Suppressor macrophage (primary cell): ENCODE measurements at regions not wholly inside any gene's neighbourhood (a gene's known extent, or its start where the extent isn't known, plus 50 kb on each side); places are given as distances from the start of the nearest gene placed in this dataset.
"Not testable (repeated sequence)": the region's sequence is repeated elsewhere in the genome, so short reads cannot be mapped to it uniquely, and the experiment has no call there.

Experiments
- DNase-seq, 4 experiments: peaks; one replicate each; pipeline ENCODE4 v3.0.0-alpha.2; 2020 to 2022

GRCh38 chr4:152052451-152053057, 291.7 kb upstream of the GATB start:
- no peak for DNase-seq

DNA sequence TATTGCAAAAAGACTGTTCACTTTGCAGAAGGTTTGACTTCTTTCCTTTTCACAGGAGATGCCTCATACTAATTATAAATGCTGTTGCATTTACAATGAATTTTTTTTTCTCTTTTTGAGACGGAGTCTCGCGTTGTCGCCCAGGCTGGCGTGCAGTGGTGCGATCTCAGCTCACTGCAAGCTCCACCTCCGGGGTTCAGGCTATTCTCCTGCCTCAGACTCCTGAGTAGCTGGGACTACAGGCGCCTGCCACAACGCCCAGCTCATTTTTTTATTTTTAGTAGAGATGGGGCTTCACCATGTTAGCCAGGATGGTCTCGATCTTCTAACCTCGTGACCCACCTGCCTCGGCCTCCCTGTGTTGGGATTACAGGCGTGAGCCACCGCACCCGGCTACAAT, 290.5 kb upstream of the GATB start:
- not testable (repeated sequence) for DNase-seq

- DNase-seq, result no peak
Observed at GRCh38 chr4:152050106-152050505, 289.3 kb upstream of the GATB start.

GRCh38 chr4:152047451-152047850, 286.6 kb upstream of the GATB start:
- DNase-seq, result no peak

DNA sequence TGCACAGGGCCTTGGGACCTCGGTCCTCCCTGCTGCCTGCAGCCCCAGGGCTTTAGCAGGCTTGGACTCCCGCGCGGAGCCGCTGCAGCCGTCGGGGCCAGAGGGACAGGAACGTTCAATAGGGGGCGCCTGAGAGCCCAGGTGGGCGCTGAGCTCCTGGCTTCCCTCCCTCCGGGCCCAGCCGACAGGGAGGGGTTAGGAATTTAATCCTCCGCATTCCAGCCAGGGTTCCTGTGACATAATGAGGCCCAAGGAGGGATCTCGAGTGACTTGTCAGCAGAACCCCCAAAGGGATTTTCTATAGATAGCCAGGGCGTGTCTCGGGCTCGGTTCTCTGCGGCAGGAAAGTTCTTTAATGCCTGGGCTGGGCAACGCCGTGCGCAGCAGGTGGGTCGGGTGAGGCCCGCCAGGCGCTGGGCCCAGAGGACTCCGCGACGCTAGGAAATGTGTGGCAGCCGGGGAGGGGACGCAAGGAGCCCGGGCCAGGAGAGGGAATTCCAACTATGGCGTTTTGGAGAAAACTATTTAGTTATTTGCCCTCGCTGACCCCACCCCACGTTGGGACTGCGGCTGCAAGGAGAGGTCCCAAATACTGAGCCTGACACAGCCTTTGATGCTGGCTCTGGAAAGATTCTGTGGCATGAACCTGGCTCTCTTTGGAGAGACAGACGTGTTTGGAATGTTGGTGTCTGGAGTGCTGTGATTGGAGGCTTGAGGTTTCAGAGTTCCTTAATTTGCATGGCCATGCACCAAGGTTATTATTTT, 285.2 kb upstream of the GATB start:
- peak; percentile 13 to 60 (median 41) for DNase-seq

- DNase-seq, result no peak
Observed at GRCh38 chr4:152045449-152045806, 284.6 kb upstream of the GATB start.

GRCh38 chr4:152044331-152045036, 283.7 kb upstream of the GATB start:
- no peak for DNase-seq

GRCh38 chr4:152041295-152041694, 280.5 kb upstream of the GATB start:
- DNase-seq, result no peak

DNA sequence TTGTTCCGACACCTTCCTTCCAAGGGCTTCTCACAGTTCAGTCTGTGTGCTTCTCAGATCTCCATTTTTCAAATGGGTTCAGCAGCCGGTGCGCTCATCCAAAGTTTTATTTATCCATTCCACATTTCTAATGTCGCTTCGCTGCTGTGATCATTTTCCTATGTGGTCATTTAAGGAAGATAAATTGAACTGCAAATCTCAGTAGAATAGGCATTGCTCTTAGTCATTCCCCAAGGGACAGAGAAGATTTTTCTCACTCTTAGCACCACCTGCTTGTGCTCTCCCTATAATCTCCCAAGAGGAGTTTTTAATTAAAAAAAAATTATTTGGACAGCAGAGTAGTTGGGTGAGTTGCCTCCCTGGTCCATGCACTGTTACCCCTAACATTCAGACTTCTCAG, 278.9 kb upstream of the GATB start:
- no peak for DNase-seq

GRCh38 chr4:152039023-152039481, 278.2 kb upstream of the GATB start:
- no peak for DNase-seq

DNA sequence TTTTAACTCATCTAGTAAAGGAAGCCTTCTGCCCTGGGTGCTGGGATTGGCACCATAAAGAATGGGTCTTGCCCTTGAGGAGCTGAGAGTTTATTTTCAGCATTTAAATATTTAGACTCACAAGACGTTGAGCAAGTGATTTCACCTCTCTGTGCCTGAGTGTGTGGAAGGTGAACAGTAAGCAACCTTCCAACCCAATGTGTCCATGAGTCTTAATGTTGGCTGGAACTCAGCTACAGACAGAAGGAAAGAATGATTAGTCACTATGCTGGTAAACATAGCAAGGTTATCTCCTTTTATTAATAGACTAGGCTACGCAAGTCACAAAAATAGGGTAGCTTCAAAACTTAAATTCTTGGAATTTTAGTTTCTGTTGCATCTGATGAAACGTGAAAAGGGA, 277.4 kb upstream of the GATB start:
- DNase-seq, result no peak

- no peak for DNase-seq
Observed at GRCh38 chr4:152037435-152037834, 276.6 kb upstream of the GATB start.

- peak in 2 of 4 experiments; percentile 21 to 33 for DNase-seq
Observed at GRCh38 chr4:152033621-152034020, 272.8 kb upstream of the GATB start.

- DNase-seq, result no peak
Observed at GRCh38 chr4:152032722-152033131, 271.9 kb upstream of the GATB start.

- DNase-seq, result peak in 1 of 4 experiments; percentile 33
Observed at GRCh38 chr4:152029631-152030030, 268.8 kb upstream of the GATB start.

DNA sequence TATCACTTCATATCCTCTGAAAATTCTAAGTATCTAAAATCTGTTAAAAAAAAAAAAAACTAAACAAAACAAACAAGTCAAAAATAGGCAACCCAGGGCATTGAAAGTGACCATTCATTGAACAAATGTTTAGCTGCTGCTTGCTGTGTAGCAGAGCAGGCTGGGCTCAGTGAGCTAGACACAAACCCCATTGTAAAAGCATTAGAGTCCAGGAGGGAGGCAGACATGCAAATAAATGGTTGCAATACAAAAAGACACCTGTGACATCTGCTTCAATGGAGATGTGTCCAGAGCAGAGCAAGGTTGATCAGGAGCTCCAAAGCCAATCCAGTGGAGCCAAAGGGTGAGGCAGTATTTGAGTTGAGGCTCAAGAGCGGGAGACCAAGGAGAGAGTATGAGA, 267.3 kb upstream of the GATB start:
- DNase-seq, result no peak

GRCh38 chr4:152024881-152025280, 264.1 kb upstream of the GATB start:
- DNase-seq, result no peak

DNA sequence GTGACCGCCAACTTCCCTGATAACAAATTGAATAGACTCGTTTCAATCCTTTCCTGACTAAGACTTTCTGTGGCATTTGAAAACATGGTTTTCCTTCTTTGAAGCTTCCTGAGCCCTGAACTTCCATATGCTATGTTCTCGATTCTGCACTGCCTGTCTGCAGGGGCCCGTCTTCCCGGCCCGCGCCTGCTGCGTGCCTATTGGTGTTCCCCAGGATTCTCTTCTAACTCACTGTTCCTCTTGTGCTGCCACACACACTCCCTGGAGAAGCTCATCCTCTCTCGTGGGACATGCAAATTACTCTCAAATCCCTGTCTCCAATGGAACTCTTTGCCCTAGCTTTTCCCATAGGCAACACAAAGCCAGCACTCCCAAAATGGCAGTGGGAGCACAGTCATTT, 262.9 kb upstream of the GATB start:
- no peak for DNase-seq

GRCh38 chr4:152022543-152022942, 261.7 kb upstream of the GATB start:
- no peak for DNase-seq

DNA sequence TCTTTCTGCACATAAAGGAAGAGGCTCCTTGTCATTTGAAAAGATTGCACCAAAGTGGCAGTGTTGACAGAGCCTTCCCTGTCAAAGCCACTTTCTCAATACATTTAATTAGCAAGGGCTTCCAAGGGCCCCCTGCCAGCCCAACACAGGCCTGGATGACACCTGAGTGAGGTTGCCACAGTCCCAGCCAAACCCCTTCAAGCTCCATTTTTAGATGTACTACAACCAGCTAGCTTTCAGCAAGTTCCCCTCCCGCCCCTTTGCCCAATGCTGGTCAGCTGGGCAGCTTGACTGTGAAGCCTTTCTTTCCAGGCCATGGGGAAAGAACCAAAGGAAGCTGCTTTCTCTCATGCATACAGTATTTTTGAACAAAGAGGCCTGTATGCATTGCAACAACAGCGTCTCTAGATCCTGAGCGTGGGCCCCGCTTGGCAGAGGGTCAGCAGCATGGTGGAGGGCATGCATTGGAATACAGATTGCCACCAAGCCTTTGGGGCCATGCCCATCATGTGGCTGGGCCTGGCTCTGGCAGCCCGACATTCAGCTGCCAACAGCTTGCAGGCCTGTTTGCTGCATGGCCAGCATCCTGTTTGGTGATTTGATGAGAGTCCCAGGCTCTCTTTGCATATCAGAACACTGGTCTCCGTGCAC, 261.1 kb upstream of the GATB start:
- DNase-seq, result no peak

- no peak for DNase-seq
Observed at GRCh38 chr4:152020073-152020472, 259.3 kb upstream of the GATB start.

DNA sequence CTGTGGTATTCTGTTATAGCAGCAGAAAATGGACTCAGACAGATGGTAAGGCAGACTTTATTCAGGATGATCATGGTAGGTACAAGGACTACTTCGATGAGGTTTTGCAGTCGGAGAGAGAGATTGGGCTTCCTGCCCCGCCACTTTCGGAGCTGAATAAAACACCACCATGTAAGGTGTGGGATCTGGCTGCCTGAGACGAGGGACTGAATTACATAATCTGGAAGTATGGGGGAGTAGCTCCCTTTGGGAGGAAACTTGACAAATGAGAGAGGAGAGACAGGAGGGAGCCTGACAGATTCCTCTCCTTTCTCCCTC, 255.5 kb upstream of the GATB start:
- no peak for DNase-seq

DNA sequence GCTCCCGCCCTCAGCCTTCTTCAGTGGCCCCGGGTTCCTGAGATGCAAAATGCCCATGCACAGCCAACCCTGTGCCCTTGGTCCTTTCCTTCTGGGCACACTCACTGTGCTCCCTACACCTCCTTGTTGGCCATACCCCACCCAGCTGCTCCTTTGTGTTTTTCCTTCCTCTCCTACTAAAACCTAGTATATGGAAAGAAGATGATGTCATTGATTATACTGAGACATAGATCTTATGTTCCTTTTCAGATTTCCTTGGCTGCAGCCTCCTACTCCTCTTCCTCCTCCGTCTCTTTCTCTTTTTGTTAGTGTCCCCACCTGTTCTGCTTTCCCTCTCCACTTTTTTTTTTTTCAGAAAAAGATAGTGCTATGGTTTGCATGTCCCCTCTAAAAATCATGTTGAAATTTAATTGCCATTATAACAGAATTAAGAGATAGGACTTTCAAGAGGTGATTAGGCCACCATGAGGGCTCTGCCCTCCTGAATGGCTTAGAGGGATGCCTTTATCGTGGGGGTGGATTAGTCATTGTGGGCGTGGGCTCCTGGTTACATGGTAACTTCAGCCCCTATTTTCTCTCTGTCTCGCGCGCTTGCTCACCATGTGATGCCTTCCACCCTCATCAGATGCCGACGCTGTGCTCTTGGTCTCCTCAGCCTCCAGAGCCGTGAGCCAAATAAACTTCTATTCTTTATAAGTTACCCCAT, 254.9 kb upstream of the GATB start:
- no peak for DNase-seq
